Left lung (tissue), 4 donors: ENCODE measurements at regions not wholly inside any gene's neighbourhood (a gene's known extent, or its start where the extent isn't known, plus 50 kb on each side); places are given as distances from the start of the nearest gene placed in this dataset.

Source experiments
- ATAC-seq: fragments of 200-7000 bp; cut with Tn5 transposase; one replicate; pipeline ENCODE4 v1.9.1; 2020; ENCODE audit warnings: moderate library complexity
- DNase-seq, 4 donors: peaks; one replicate each; pipeline ENCODE4 v3.0.0-alpha.2; 2013 to 2020
- H3K27ac ChIP-seq, 2 donors: fragments of 200-600 bp; sonication (generic) in 1 of 2; one replicate each; pipeline versions ENCODE4 v1.5.0 to v1.8.0; 2020 to 2021
- H3K27me3 ChIP-seq, 2 donors: fragments of 200-600 bp; sonication (generic) in 1 of 2; one replicate each; pipeline versions ENCODE4 v1.5.0 to v1.8.0; 2020 to 2021
- H3K36me3 ChIP-seq, 2 donors: fragments of 200-600 bp; sonication (generic) in 1 of 2; one replicate each; pipeline versions ENCODE4 v1.5.0 to v1.8.0; 2020 to 2021
- H3K4me1 ChIP-seq, 2 donors: fragments of 200-600 bp; one replicate each; pipeline ENCODE4 v1.8.0; 2021
- H3K4me3 ChIP-seq, 2 donors: fragments of 200-600 bp; sonication (generic) in 1 of 2; one replicate each; pipeline versions ENCODE4 v1.5.0 to v1.8.0; 2020 to 2021; ENCODE audit warnings: mild to moderate bottlenecking in 1 of 2
- H3K9me3 ChIP-seq, 2 donors: fragments of 200-600 bp; sonication (generic) in 1 of 2; one replicate each; pipeline versions ENCODE4 v1.5.0 to v1.8.0; 2020 to 2021
- CTCF ChIP-seq, 2 donors: fragments of 200-600 bp; sonication (generic) in 1 of 2; IDR thresholded peaks; one replicate each; pipeline versions ENCODE4 v1.5.0 to v1.8.0; 2021; ENCODE audit warnings: antibody characterized with exemption in 2 of 2
- intact Hi-C, 2 donors: fragments of 100-400 bp; cut with DNase I; formaldehyde crosslinking; loops; one replicate each; pipeline versions ENCODE4 v1.11.2 to v1.14.2; 2022
- donor health status: DM: no; HTN: yes; CAD: no.
- donor health status: DM: no; HTN: no; CAD: no.

GRCh38 chr20:50399555-50399916 is 110.6 kb upstream of the PTPN1 start:
- H3K36me3 ChIP-seq: no peaks in the 10 kb centered on the region
- no peak for TF ChIP-seq CTCF (IDR thresholded peaks at IDR 0.05)
- peak; percentile 3 for ATAC-seq
- peak overlapping the region; percentile 19 to 49 for H3K27ac ChIP-seq
- DNase-seq: no peak
- H3K27me3 ChIP-seq: no peaks in the 10 kb centered on the region
- intact Hi-C loops: no loop called here
- no peak overlapping the region for H3K4me3 ChIP-seq
- H3K9me3 ChIP-seq: no peaks in the 10 kb centered on the region
- H3K4me1 ChIP-seq: peaks cover 32 to 74% of the 10 kb centered on the region in 2 donors

- H3K4me1 ChIP-seq: peaks cover 29 to 68% of the 10 kb centered on the region in 2 donors
Measured at GRCh38 chr20:50399917-50400704, 110.1 kb upstream of the PTPN1 start.

GRCh38 chr20:50400705-50401586 is 109.2 kb upstream of the PTPN1 start:
- ATAC-seq: no peak
- intact Hi-C loops: no loop called here
- no peak for TF ChIP-seq CTCF (IDR thresholded peaks at IDR 0.05)
- peak overlapping the region in 1 of 2 donors; percentile 19 for H3K27ac ChIP-seq
- no peaks in the 10 kb centered on the region for H3K27me3 ChIP-seq
- H3K4me1 ChIP-seq: peaks cover 23 to 60% of the 10 kb centered on the region in 2 donors
- no peak overlapping the region for H3K4me3 ChIP-seq
- no peaks in the 10 kb centered on the region for H3K9me3 ChIP-seq
- no peak for DNase-seq
- H3K36me3 ChIP-seq: no peaks in the 10 kb centered on the region

More at GRCh38 chr20:50399917-50400704, 110.1 kb upstream of the PTPN1 start:
- Histone ChIP-seq H3K4me3 (no peak overlapping the region), H3K27ac (peak overlapping the region; percentile 19 to 49), H3K27me3 (no peaks in the 10 kb centered on the region), H3K9me3 (no peaks in the 10 kb centered on the region), H3K36me3 (no peaks in the 10 kb centered on the region)
- DNase-seq: peak in 2 of 4 donors; percentile 58 to 88
- no peak for TF ChIP-seq CTCF (IDR thresholded peaks at IDR 0.05)
- peak; percentile 69 for ATAC-seq
- intact Hi-C loops: no loop called here

- no peak for DNase-seq
- Histone ChIP-seq H3K36me3 (no peaks in the 10 kb centered on the region), H3K27ac (no peak overlapping the region), H3K4me3 (no peak overlapping the region), H3K4me1 (peaks cover 23 to 56% of the 10 kb centered on the region in 2 donors), H3K9me3 (no peaks in the 10 kb centered on the region), H3K27me3 (no peaks in the 10 kb centered on the region)
- intact Hi-C loops: no loop called here
- no peak for TF ChIP-seq CTCF (IDR thresholded peaks at IDR 0.05)
- ATAC-seq: no peak
Measured at GRCh38 chr20:50401587-50402418, 108.4 kb upstream of the PTPN1 start.
